Adrenal gland (tissue), 9 donors: ENCODE measurements at regions not wholly inside any gene's neighbourhood (a gene's known extent, or its start where the extent isn't known, plus 50 kb on each side); places are given as distances from the start of the nearest gene placed in this dataset.
"Not testable (repeated sequence)": the region's sequence is repeated elsewhere in the genome, so short reads cannot be mapped to it uniquely, and the experiment has no call there.

Experiments
- DNase-seq, 7 donors: peaks; one replicate each; pipeline ENCODE4 v3.0.0-alpha.2; 2019 to 2020
- H3K27ac ChIP-seq, 5 donors: fragments of 200-600 bp; sonication (generic) in 4 of 5; 1 replicate in 3 of 5; 2 replicates in 2 of 5; pipeline versions ENCODE4 v1.5.1 to v1.8.0; 2016 to 2020; ENCODE audit warnings: mild to moderate bottlenecking in 1 of 5
- H3K27me3 ChIP-seq: fragments of 200-600 bp; 2 replicates; pipeline ENCODE4 v1.8.0; 2021
- H3K36me3 ChIP-seq, 2 donors: fragments of 200-600 bp; replicated peaks in 1 of 2; 1 replicate in 1 of 2; 2 replicates in 1 of 2; pipeline versions ENCODE4 v1.5.1 to v1.8.0; 2018 to 2022
- H3K4me1 ChIP-seq, 2 donors: fragments of 200-600 bp; replicated peaks in 1 of 2; 1 replicate in 1 of 2; 2 replicates in 1 of 2; pipeline versions ENCODE4 v1.5.1 to v1.8.0; 2018 to 2021
- H3K4me3 ChIP-seq, 4 donors: fragments of 200-600 bp; sonication (generic) in 3 of 4; one replicate each; pipeline ENCODE4 v1.5.1; 2016 to 2018
- H3K9me3 ChIP-seq, 3 donors: fragments of 200-600 bp; sonication (generic) in 1 of 3; replicated peaks in 1 of 3; 1 replicate in 2 of 3; 2 replicates in 1 of 3; pipeline versions ENCODE4 v1.5.1 to v1.8.0; 2016 to 2021
- POLR2A ChIP-seq, 2 donors: fragments of 450-650 bp; IDR thresholded peaks; one replicate each; pipeline ENCODE4 v1.6.1; 2017; ENCODE audit warnings: antibody characterized with exemption in 2 of 2, mild to moderate bottlenecking in 2 of 2, moderate library complexity in 1 of 2
- WGBS, 4 donors: extraction: QIAGEN DNeasy Blood & Tissue Kit in 2 of 4; methylation state at CpG; one replicate each; pipeline versions ENCODE4 v1.1.5 to v1.1.7; 2013 to 2017; 5-methylcytosine and 5-hydroxymethylcytosine counted together
- intact Hi-C, 2 donors: fragments of 100-400 bp; cut with DNase I; formaldehyde crosslinking; loops; one replicate each; pipeline versions ENCODE4 v1.14.1 to v1.15.0; 2022 to 2023
- TF ChIP-seq, protein P1 (sequence below), 6 experiments: fragments of 450-650 bp in 4 of 6; fragments of 200-600 bp in 2 of 6; sonication (generic) in 1 of 6; IDR thresholded peaks; 1 replicate in 5 of 6; 2 replicates in 1 of 6; pipeline versions ENCODE4 v1.5.1 to v1.8.0; 2016 to 2021; ENCODE audit warnings: antibody characterized with exemption in 6 of 6, mild to moderate bottlenecking in 2 of 6, moderate library complexity in 1 of 6
- donor health status: healthy with polysubstance abuse.
- donor health status: Bipolar disorder and iron deficiency.
- donor health status: DM: yes; HTN: yes; CAD: no.
- donor health status: DM: no; HTN: no; CAD: no.
- donor health status: DM: no; HTN: no; CAD: no.

DNA sequence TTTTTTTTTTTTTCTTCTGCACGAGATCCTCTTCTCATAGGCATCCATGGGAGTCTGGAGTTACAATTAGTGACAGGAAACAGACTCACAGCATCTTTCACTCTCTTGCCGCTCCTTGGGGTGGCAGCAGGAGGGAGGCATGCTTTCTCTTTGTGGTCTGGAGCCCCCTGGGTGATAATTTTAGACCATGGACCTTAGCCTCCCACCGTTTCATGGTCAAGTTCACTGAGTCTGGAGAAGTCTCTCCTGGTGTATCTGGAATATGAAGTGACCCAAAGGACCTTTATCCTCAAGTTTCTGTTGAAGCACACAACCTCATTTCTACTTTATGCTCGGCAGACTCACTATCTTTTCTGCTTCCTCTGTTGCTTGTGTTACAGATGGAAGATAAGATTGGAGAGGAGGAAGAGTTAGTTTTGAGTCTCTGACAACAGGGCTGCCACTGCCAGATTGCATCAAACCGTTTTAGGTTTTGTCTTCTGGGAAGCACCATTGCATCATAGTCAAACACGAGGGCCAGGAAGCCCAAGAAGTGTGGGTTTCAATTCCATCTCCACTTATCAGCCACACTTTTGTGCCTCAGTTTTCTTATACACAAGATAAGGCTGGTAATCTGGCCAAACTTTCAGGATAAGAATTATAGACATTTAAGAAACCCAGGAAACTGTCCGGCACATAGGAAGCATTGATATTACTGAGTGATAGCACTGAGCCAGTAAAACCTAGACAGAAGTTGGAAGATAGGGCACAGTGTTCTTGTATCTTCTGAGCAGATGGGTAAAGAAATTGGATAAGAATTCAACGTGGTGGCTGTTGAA lies 62.3 kb downstream of the ADCYAP1 start:
- Histone ChIP-seq H3K9me3 (no peaks in the 10 kb centered on the region), H3K36me3 (no peaks in the 10 kb centered on the region), H3K27me3 (no peaks in the 10 kb centered on the region), H3K4me3 (no peak overlapping the region), H3K27ac (no peak overlapping the region), H3K4me1 (no peaks in the 10 kb centered on the region)
- no peak for DNase-seq
- WGBS, 4 donors: 49 to 62% (median 61%) methylated on average over 8 of the region's 8 CpGs
- intact Hi-C loops: loop anchor here in 1 of 2 donors (10.0 kb wide), 1 partner anchor 102 kb away; no protein-coding TSS in a partner anchor
- TF ChIP-seq, protein P1, sequence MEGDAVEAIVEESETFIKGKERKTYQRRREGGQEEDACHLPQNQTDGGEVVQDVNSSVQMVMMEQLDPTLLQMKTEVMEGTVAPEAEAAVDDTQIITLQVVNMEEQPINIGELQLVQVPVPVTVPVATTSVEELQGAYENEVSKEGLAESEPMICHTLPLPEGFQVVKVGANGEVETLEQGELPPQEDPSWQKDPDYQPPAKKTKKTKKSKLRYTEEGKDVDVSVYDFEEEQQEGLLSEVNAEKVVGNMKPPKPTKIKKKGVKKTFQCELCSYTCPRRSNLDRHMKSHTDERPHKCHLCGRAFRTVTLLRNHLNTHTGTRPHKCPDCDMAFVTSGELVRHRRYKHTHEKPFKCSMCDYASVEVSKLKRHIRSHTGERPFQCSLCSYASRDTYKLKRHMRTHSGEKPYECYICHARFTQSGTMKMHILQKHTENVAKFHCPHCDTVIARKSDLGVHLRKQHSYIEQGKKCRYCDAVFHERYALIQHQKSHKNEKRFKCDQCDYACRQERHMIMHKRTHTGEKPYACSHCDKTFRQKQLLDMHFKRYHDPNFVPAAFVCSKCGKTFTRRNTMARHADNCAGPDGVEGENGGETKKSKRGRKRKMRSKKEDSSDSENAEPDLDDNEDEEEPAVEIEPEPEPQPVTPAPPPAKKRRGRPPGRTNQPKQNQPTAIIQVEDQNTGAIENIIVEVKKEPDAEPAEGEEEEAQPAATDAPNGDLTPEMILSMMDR (IDR thresholded peaks at IDR 0.05): no peak
- no peak for TF ChIP-seq POLR2A (IDR thresholded peaks at IDR 0.05)

- not testable (repeated sequence) for H3K36me3 ChIP-seq, H3K27ac ChIP-seq, H3K4me1 ChIP-seq, DNase-seq, H3K4me3 ChIP-seq, H3K9me3 ChIP-seq, H3K27me3 ChIP-seq
- intact Hi-C loops: loop anchor here in 1 of 2 donors (10.0 kb wide), 1 partner anchor 104 kb away; no protein-coding TSS in a partner anchor
- WGBS, 4 donors: 78 to 90% (median 84%) methylated on average over 1 of the region's 1 CpG
These were observed 64.2 kb downstream of the ADCYAP1 start for GRCh38 chr18:968910-969309.

DNA sequence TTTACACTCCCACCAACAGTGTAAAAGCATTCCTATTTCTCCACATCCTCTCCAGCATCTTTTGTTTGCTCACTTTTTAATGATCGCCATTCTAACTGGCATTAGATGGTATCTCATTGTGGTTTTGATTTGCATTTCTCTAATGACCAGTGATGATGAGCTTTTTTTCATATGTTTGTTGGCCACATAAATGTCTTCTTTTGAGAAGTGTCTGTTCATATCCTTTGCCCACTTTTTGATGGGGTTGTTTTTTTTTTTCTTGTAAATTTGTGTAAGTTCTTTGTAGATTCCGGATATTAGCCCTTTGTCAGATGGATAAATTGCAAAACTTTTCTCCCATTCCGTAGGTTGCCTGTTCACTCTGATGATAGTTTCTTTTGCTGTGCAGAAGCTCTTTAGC lies 64.6 kb downstream of the ADCYAP1 start:
- H3K9me3 ChIP-seq, H3K4me1 ChIP-seq, H3K27ac ChIP-seq, H3K27me3 ChIP-seq, H3K36me3 ChIP-seq, H3K4me3 ChIP-seq, DNase-seq: not testable (repeated sequence)
- intact Hi-C loops: loop anchor here in 1 of 2 donors (10.0 kb wide), 1 partner anchor 105 kb away; no protein-coding TSS in a partner anchor
- WGBS, 4 donors: 72 to 90% (median 79%) methylated on average over 3 of the region's 3 CpGs

DNA sequence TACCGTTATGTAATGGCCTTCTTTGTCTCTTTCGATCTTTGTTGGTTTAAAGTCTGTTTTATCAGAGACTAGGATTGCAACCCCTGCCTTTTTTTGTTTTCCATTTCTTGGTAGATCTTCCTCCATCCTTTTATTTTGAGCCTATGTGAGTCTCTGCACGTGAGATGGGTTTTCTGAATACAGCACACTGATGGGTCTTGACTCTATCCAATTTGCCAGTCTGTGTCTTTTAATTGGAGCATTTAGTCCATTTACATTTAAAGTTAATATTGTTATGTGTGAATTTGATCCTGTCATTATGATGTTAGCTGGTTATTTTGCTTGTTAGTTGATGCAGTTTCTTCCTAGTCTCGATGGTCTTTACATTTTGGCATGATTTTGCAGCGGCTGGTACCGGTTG lies 69.9 kb downstream of the ADCYAP1 start:
- H3K4me3 ChIP-seq, H3K36me3 ChIP-seq, DNase-seq, H3K27ac ChIP-seq, H3K27me3 ChIP-seq, H3K4me1 ChIP-seq, intact Hi-C loops, H3K9me3 ChIP-seq: not testable (repeated sequence)
- 76 to 81% (median 78%) methylated on average over 3 to 6 of the region's 6 CpGs for WGBS, 4 donors

DNA sequence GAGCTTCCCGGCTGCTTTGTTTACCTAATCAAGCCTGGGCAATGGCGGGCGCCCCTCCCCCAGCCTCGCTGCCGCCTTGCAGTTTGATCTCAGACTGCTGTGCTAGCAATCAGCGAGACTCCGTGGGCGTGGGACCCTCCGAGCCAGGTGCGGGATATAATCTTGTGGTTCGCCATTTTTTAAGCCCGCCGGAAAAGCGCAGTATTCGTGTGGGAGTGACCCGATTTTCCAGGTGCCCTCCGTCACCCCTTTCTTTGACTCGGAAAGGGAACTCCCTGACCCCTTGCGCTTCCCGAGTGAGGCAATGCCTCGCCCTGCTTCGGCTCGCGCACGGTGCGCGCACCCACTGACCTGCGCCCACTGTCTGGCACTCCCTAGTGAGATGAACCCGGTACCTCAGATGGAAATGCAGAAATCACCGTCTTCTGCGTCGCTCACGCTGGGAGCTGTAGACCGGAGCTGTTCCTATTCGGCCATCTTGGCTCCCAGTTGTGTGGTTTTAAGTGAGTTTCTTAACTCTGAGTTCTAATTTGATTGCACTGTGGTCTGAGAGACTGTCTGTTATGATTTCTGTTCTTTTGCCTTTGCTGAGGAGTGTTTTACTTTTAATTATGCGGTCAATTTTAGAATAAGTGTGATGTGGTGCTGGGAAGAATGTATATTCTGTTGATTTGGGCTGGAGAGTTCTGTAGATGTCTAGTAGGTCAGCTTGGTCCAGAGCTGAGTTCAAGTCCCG lies 71.9 kb downstream of the ADCYAP1 start:
- intact Hi-C loops, H3K9me3 ChIP-seq, H3K4me3 ChIP-seq, H3K27me3 ChIP-seq, H3K27ac ChIP-seq, DNase-seq, H3K36me3 ChIP-seq, H3K4me1 ChIP-seq: not testable (repeated sequence)
- WGBS, 4 donors: 82 to 89% (median 86%) methylated on average over 16 to 23 of the region's 37 CpGs

DNA sequence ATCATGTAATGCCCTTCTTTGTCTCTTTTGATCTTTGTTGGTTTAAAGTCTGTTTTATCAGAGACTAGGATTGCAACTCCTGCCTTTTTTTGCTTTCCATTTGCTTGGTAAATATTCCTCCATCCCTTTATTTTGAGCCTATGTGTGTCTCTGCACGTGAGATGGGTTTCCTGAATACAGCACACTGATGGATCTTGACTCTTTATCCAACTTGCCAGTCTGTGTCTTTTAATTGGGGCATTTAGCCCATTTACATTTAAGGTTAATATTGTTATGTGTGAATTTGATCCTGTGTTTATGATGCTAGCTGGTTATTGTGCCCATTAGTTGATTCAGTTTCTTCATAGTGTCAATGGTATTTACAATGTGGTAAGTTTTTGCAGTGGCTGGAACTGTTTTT lies 72.7 kb downstream of the ADCYAP1 start:
- intact Hi-C loops, DNase-seq, H3K4me3 ChIP-seq, H3K36me3 ChIP-seq, H3K9me3 ChIP-seq, H3K4me1 ChIP-seq, H3K27ac ChIP-seq, H3K27me3 ChIP-seq: not testable (repeated sequence)
- WGBS, 4 donors: 50 to 79% (median 62%) methylated on average over 1 of the region's 1 CpG

- H3K27ac ChIP-seq, H3K9me3 ChIP-seq, H3K36me3 ChIP-seq, DNase-seq, H3K4me3 ChIP-seq, intact Hi-C loops, H3K4me1 ChIP-seq, H3K27me3 ChIP-seq: not testable (repeated sequence)
- 70 to 95% (median 78%) methylated on average over 2 to 3 of the region's 3 CpGs for WGBS, 4 donors
These were observed 73.1 kb downstream of the ADCYAP1 start for GRCh38 chr18:977732-978131.
